GM21576 (cell line): ENCODE measurements at regions not wholly inside any gene's neighbourhood (a gene's known extent, or its start where the extent isn't known, plus 50 kb on each side); places are given as distances from the start of the nearest gene placed in this dataset.
"Not testable (repeated sequence)": the region's sequence is repeated elsewhere in the genome, so short reads cannot be mapped to it uniquely, and the experiment has no call there.

ENCODE experiments used
- ATAC-seq: cut with Tn5 transposase; IDR thresholded peaks from one replicate; pipeline ENCODE4 v1.9.1; 2021; ENCODE audit warnings: mild to moderate bottlenecking, moderate library complexity; ENCODE audit not compliant: unreplicated experiment

- ATAC-seq = no peak
Observed at GRCh38 chr2:125979886-125980285, 676.1 kb upstream of the GYPC start.

- no peak for ATAC-seq
Observed at GRCh38 chr2:125983364-125983763, 672.6 kb upstream of the GYPC start.

- no peak for ATAC-seq
Observed at GRCh38 chr2:126029316-126029715, 626.6 kb upstream of the GYPC start.

GRCh38 chr2:126038861-126039260 is 617.1 kb upstream of the GYPC start:
- no peak for ATAC-seq

- ATAC-seq = no peak
Observed at GRCh38 chr2:126041391-126042047, 614.4 kb upstream of the GYPC start.

GRCh38 chr2:126042089-126042488 is 613.9 kb upstream of the GYPC start:
- ATAC-seq = no peak

GRCh38 chr2:126048719-126049118 is 607.2 kb upstream of the GYPC start:
- no peak for ATAC-seq

- no peak for ATAC-seq
Observed at GRCh38 chr2:126049461-126049860, 606.5 kb upstream of the GYPC start.

GRCh38 chr2:126050991-126051736 is 604.8 kb upstream of the GYPC start:
- no peak for ATAC-seq

- ATAC-seq = not testable (repeated sequence)
Observed at GRCh38 chr2:126051737-126052240, 604.2 kb upstream of the GYPC start.

GRCh38 chr2:126059379-126059778 is 596.6 kb upstream of the GYPC start:
- ATAC-seq = no peak

GRCh38 chr2:126085011-126085795 is 570.8 kb upstream of the GYPC start:
- ATAC-seq = no peak

GRCh38 chr2:126100962-126101361 is 555.0 kb upstream of the GYPC start:
- ATAC-seq = no peak

GRCh38 chr2:126106006-126106405 is 550.0 kb upstream of the GYPC start:
- no peak for ATAC-seq

- ATAC-seq = no peak
Observed at GRCh38 chr2:126107883-126108282, 548.1 kb upstream of the GYPC start.

- no peak for ATAC-seq
Observed at GRCh38 chr2:126115975-126116374, 540.0 kb upstream of the GYPC start.

- ATAC-seq = no peak
Observed at GRCh38 chr2:126117886-126118285, 538.1 kb upstream of the GYPC start.

GRCh38 chr2:126145752-126146151 is 510.2 kb upstream of the GYPC start:
- no peak for ATAC-seq

GRCh38 chr2:126154256-126154785 is 501.6 kb upstream of the GYPC start:
- no peak for ATAC-seq

- ATAC-seq = not testable (repeated sequence)
Observed at GRCh38 chr2:126160950-126161349, 495.0 kb upstream of the GYPC start.

GRCh38 chr2:126172631-126173184 is 483.2 kb upstream of the GYPC start:
- ATAC-seq = no peak
